ENCODE measurements at regions not wholly inside any gene's neighbourhood (a gene's known extent, or its start where the extent isn't known, plus 50 kb on each side); places are given as distances from the start of the nearest gene placed in this dataset.

GRCh38 chr6:122323361-122323760, 76.1 kb upstream of the HSF2 start:
- TF ChIP-seq CTCF (conservative IDR thresholded peaks at IDR 0.05; ENCODE audit: low read depth, low read length), result no peak
- no peak for DNase-seq (ENCODE audit: low read depth)
- H3K4me3 ChIP-seq (ENCODE audit: low read length), result no peak overlapping the region

GRCh38 chr6:122330315-122330714, 69.1 kb upstream of the HSF2 start:
- no peak for TF ChIP-seq CTCF (conservative IDR thresholded peaks at IDR 0.05; ENCODE audit: low read depth, low read length)
- no peak overlapping the region for H3K4me3 ChIP-seq (ENCODE audit: low read length)
- no peak for DNase-seq (ENCODE audit: low read depth)

GRCh38 chr6:122337645-122338044, 61.8 kb upstream of the HSF2 start:
- TF ChIP-seq CTCF (conservative IDR thresholded peaks at IDR 0.05; ENCODE audit: low read depth, low read length), result no peak
- H3K4me3 ChIP-seq (ENCODE audit: low read length), result no peak overlapping the region
- DNase-seq (ENCODE audit: low read depth), result no peak

- no peak for DNase-seq (ENCODE audit: low read depth)
- no peak overlapping the region for H3K4me3 ChIP-seq (ENCODE audit: low read length)
- TF ChIP-seq CTCF (conservative IDR thresholded peaks at IDR 0.05; ENCODE audit: low read depth, low read length), result no peak
Measured at GRCh38 chr6:122339661-122340060, 59.8 kb upstream of the HSF2 start.

GRCh38 chr6:122347280-122347679, 52.2 kb upstream of the HSF2 start:
- no peak overlapping the region for H3K4me3 ChIP-seq (ENCODE audit: low read length)
- no peak for TF ChIP-seq CTCF (conservative IDR thresholded peaks at IDR 0.05; ENCODE audit: low read depth, low read length)
- DNase-seq (ENCODE audit: low read depth), result no peak

- DNase-seq (ENCODE audit: low read depth), result no peak
- H3K4me3 ChIP-seq (ENCODE audit: low read length), result no peak overlapping the region
- TF ChIP-seq CTCF (conservative IDR thresholded peaks at IDR 0.05; ENCODE audit: low read depth, low read length), result no peak
Measured at GRCh38 chr6:122347751-122348150, 51.7 kb upstream of the HSF2 start.
